H9 (cell line): ENCODE measurements at regions not wholly inside any gene's neighbourhood (a gene's known extent, or its start where the extent isn't known, plus 50 kb on each side); places are given as distances from the start of the nearest gene placed in this dataset.

Experiments
- DNase-seq: peaks from one replicate; pipeline ENCODE4 v3.0.0-alpha.2; 2017
- H2AFZ ChIP-seq: one replicate; pipeline ENCODE4 v1.6.1; 2013; ENCODE audit warnings: mild to moderate bottlenecking, low read length, control low read depth, moderate library complexity
- H2AK5ac ChIP-seq: 2 replicates; pipeline ENCODE4 v1.6.1; 2013; ENCODE audit warnings: low read length, control low read depth, mixed read lengths; ENCODE audit not compliant: insufficient read length
- H2BK120ac ChIP-seq: one replicate; pipeline ENCODE4 v1.6.1; 2013; ENCODE audit warnings: low read depth, mild to moderate bottlenecking, low read length, control low read depth, inconsistent platforms; ENCODE audit not compliant: poor library complexity, severe bottlenecking
- H2BK12ac ChIP-seq: 2 replicates; pipeline ENCODE4 v1.6.1; 2013; ENCODE audit warnings: low read length, control low read depth, mixed read lengths, low read depth; ENCODE audit not compliant: insufficient read length
- H2BK15ac ChIP-seq: 2 replicates; pipeline ENCODE4 v1.6.1; 2013; ENCODE audit warnings: low read depth, low read length, control low read depth
- H2BK20ac ChIP-seq: one replicate; pipeline ENCODE4 v1.6.1; 2013; ENCODE audit warnings: low read depth, mild to moderate bottlenecking, low read length, control low read depth, inconsistent platforms; ENCODE audit not compliant: poor library complexity, severe bottlenecking
- H2BK5ac ChIP-seq: 2 replicates; pipeline ENCODE4 v1.6.1; 2013; ENCODE audit warnings: low read length, control low read depth, mixed read lengths; ENCODE audit not compliant: insufficient read length
- H3K14ac ChIP-seq: 2 replicates; pipeline ENCODE4 v1.6.1; 2013; ENCODE audit warnings: low read length, control low read depth; ENCODE audit not compliant: insufficient read depth
- H3K18ac ChIP-seq: 2 replicates; pipeline ENCODE4 v1.6.1; 2013; ENCODE audit warnings: low read depth, mild to moderate bottlenecking, mixed read lengths, low read length, control low read depth; ENCODE audit not compliant: insufficient read length
- H3K23ac ChIP-seq: 2 replicates; pipeline ENCODE4 v1.6.1; 2013; ENCODE audit warnings: low read length, control low read depth, mixed read lengths, low read depth; ENCODE audit not compliant: insufficient read length
- H3K23me2 ChIP-seq: 2 replicates; pipeline ENCODE4 v1.6.1; 2013; ENCODE audit warnings: low read depth, mild to moderate bottlenecking, mixed read lengths, low read length, control low read depth; ENCODE audit not compliant: insufficient read length, poor library complexity, severe bottlenecking
- H3K27ac ChIP-seq: 2 replicates; pipeline ENCODE4 v1.5.1; 2013; ENCODE audit warnings: low read length, control low read depth, mixed read lengths, low read depth; ENCODE audit not compliant: insufficient read length
- H3K27me3 ChIP-seq: 2 replicates; pipeline ENCODE4 v1.6.1; 2013; ENCODE audit warnings: low read length, control low read depth, inconsistent platforms; ENCODE audit not compliant: insufficient read depth
- H3K4ac ChIP-seq: 2 replicates; pipeline ENCODE4 v1.6.1; 2013; ENCODE audit warnings: low read depth, mild to moderate bottlenecking, control low read depth, inconsistent platforms, low read length, moderate library complexity
- H3K4me1 ChIP-seq: 2 replicates; pipeline ENCODE4 v1.6.1; 2013; ENCODE audit warnings: low read length, control low read depth, inconsistent platforms; ENCODE audit not compliant: insufficient read depth
- H3K4me2 ChIP-seq: 2 replicates; pipeline ENCODE4 v1.6.1; 2013; ENCODE audit warnings: low read length, control low read depth, mixed read lengths; ENCODE audit not compliant: insufficient read length, insufficient read depth
- H3K56ac ChIP-seq: 2 replicates; pipeline ENCODE4 v1.6.1; 2013; ENCODE audit warnings: low read depth, mild to moderate bottlenecking, mixed read lengths, low read length, control low read depth; ENCODE audit not compliant: insufficient read length
- H3K79me1 ChIP-seq: 2 replicates; pipeline ENCODE4 v1.6.1; 2013; ENCODE audit warnings: low read depth, mild to moderate bottlenecking, moderate library complexity, low read length, control low read depth, inconsistent platforms; ENCODE audit not compliant: insufficient read depth, poor library complexity, severe bottlenecking
- H3K79me2 ChIP-seq: 2 replicates; pipeline ENCODE4 v1.6.1; 2013; ENCODE audit warnings: low read length, control low read depth, inconsistent platforms; ENCODE audit not compliant: insufficient read depth
- H3K9ac ChIP-seq: 2 replicates; pipeline ENCODE4 v1.6.1; 2013; ENCODE audit warnings: low read length, control low read depth, mixed read lengths; ENCODE audit not compliant: insufficient read length; ENCODE audit errors: extremely low read depth
- H3K9me3 ChIP-seq: one replicate; pipeline ENCODE4 v1.6.1; 2013; ENCODE audit warnings: low read depth, low read length, inconsistent platforms; ENCODE audit not compliant: control insufficient read depth
- H3T11ph ChIP-seq: one replicate; pipeline ENCODE4 v1.6.1; 2013; ENCODE audit warnings: mild to moderate bottlenecking, low read length, control low read depth, inconsistent platforms
- H4K20me1 ChIP-seq: one replicate; pipeline ENCODE4 v1.6.1; 2013; ENCODE audit not compliant: control insufficient read depth, insufficient read length, insufficient read depth
- H4K5ac ChIP-seq: 2 replicates; pipeline ENCODE4 v1.6.1; 2013; ENCODE audit warnings: low read depth, mild to moderate bottlenecking, mixed read lengths, low read length, control low read depth; ENCODE audit not compliant: insufficient read length
- H4K8ac ChIP-seq: replicated peaks from 2 replicates; pipeline ENCODE4 v1.6.1; 2013; ENCODE audit warnings: low read length, control low read depth, mixed read lengths, low read depth; ENCODE audit not compliant: insufficient read length
- H4K91ac ChIP-seq: 2 replicates; pipeline ENCODE4 v1.6.1; 2013; ENCODE audit warnings: low read depth, mild to moderate bottlenecking, moderate library complexity, mixed read lengths, low read length, control low read depth; ENCODE audit not compliant: insufficient read length
- H3K27ac Mint-ChIP-seq, 3 experiments: 2 replicates in 2 of 3; 3 replicates in 1 of 3; pipeline ENCODE4 v1.8.0; 2020 to 2021; ENCODE audit warnings: mixed read lengths in 3 of 3, mild to moderate bottlenecking in 1 of 3, moderate library complexity in 1 of 3
- H3K27me3 Mint-ChIP-seq: 2 replicates; pipeline ENCODE4 v1.8.0; 2021; ENCODE audit warnings: low read depth, mild to moderate bottlenecking, moderate library complexity, mixed read lengths
- H3K36me3 Mint-ChIP-seq, 3 experiments: 2 replicates in 2 of 3; 3 replicates in 1 of 3; pipeline ENCODE4 v1.8.0; 2020 to 2021; ENCODE audit warnings: low read depth in 3 of 3, mixed read lengths in 3 of 3; ENCODE audit not compliant: insufficient read depth in 1 of 3
- H3K4me1 Mint-ChIP-seq, 2 experiments: 2 replicates each; pipeline ENCODE4 v1.8.0; 2020; ENCODE audit warnings: mixed read lengths in 2 of 2
- H3K4me3 Mint-ChIP-seq, 2 experiments: 2 replicates in 1 of 2; 3 replicates in 1 of 2; pipeline ENCODE4 v1.8.0; 2020 to 2021; ENCODE audit warnings: mild to moderate bottlenecking in 2 of 2, mixed read lengths in 2 of 2, moderate library complexity in 1 of 2
- H3K9me3 Mint-ChIP-seq, 2 experiments: 2 replicates in 1 of 2; 3 replicates in 1 of 2; pipeline ENCODE4 v1.8.0; 2020; ENCODE audit warnings: mild to moderate bottlenecking in 2 of 2, mixed read lengths in 2 of 2, moderate library complexity in 1 of 2
- CTCF ChIP-seq: fragments of 200-600 bp; sonication (generic); conservative IDR thresholded peaks from 3 replicates; pipeline ENCODE4 v1.8.0; 2021; ENCODE audit warnings: antibody characterized with exemption, mild to moderate bottlenecking
- whole genome bisulfite sequencing: extraction: QIAGEN DNeasy Blood & Tissue Kit; methylation state at CpG from one replicate; pipeline ENCODE4 v1.1.7; 2013; ENCODE audit warnings: missing lambda C conversion rate, low lambda C conversion rate, mixed read lengths; ENCODE audit not compliant: insufficient read length; ENCODE audit errors: extremely low coverage; 5-methylcytosine and 5-hydroxymethylcytosine counted together

- H4K91ac ChIP-seq: no peak overlapping the region
- Mint-ChIP-seq H3K27ac (peak overlapping the region; percentile 9 to 50 (median 31); a peak in 4 of 7 replicates), H3K9me3 (no peaks in the 10 kb centered on the region), H3K36me3 (no peaks in the 10 kb centered on the region), H3K27me3 (no peaks in the 10 kb centered on the region), H3K4me1 (peaks cover 30 to 32% of the 10 kb centered on the region in 2 experiments), H3K4me3 (no peak overlapping the region)
- H4K20me1 ChIP-seq: no peaks in the 10 kb centered on the region
- peak; percentile 30 for DNase-seq
- no peak overlapping the region for H3K4ac ChIP-seq
- H3K4me1 ChIP-seq: peaks cover 4% of the 10 kb centered on the region; the same call in 1 of the 2 replicates
- no peak overlapping the region for H2AFZ ChIP-seq
- no peaks in the 10 kb centered on the region for H3K27me3 ChIP-seq
- no peak overlapping the region for H3K9ac ChIP-seq
- no peak for TF ChIP-seq CTCF
- no peak overlapping the region for H3K4me2 ChIP-seq
- no peak overlapping the region for H3T11ph ChIP-seq
- H3K14ac ChIP-seq: no peak overlapping the region
- no peak overlapping the region for H3K27ac ChIP-seq
- no peaks in the 10 kb centered on the region for H3K79me1 ChIP-seq
- no peaks in the 10 kb centered on the region for H3K79me2 ChIP-seq
- no CpG with 5 or more reads among the region's 5 CpGs for WGBS
- no peak overlapping the region for H3K23ac ChIP-seq
- H3K56ac ChIP-seq: no peak overlapping the region
- no peaks in the 10 kb centered on the region for H3K9me3 ChIP-seq
- H2BK15ac ChIP-seq: no peak overlapping the region
- no peak overlapping the region for H2BK120ac ChIP-seq
- H4K8ac ChIP-seq: no peak overlapping the region
- no peak overlapping the region for H4K5ac ChIP-seq
- H2AK5ac ChIP-seq: no peak overlapping the region
- H3K23me2 ChIP-seq: no peaks in the 10 kb centered on the region
- no peak overlapping the region for H3K18ac ChIP-seq
- no peak overlapping the region for H2BK12ac ChIP-seq
- H2BK5ac ChIP-seq: no peak overlapping the region
- H2BK20ac ChIP-seq: no peak overlapping the region
These were observed 152.0 kb upstream of the ZRANB2 start for GRCh38 chr1:71232786-71233185.
